GM19438 (cell line): ENCODE measurements at regions not wholly inside any gene's neighbourhood (a gene's known extent, or its start where the extent isn't known, plus 50 kb on each side); places are given as distances from the start of the nearest gene placed in this dataset.

Experiments used
- ATAC-seq: cut with Tn5 transposase; IDR thresholded peaks from one replicate; pipeline ENCODE4 v1.9.1; 2021; ENCODE audit warnings: low read depth; ENCODE audit not compliant: unreplicated experiment

DNA sequence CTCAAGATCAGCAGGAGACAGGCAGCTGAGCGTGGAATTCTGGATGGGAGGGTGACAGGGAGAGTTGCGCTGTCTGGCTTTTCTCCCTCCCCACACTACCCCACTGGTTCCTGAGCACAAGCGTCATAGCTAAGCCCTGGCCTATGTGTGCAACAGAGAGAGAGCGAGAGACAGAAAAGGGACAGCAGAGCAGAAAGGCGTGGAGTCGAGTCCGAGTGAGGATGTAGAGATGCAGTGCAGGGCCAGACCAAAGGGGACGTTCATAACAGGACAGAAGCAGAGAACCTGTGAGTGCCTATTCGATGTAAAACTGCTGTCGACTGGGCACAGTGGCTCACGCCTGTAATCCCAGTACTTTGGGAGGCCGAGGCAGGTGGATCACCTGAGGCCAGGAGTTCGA lies 94.0 kb upstream of the TMEM45B start:
- no peak for ATAC-seq

DNA sequence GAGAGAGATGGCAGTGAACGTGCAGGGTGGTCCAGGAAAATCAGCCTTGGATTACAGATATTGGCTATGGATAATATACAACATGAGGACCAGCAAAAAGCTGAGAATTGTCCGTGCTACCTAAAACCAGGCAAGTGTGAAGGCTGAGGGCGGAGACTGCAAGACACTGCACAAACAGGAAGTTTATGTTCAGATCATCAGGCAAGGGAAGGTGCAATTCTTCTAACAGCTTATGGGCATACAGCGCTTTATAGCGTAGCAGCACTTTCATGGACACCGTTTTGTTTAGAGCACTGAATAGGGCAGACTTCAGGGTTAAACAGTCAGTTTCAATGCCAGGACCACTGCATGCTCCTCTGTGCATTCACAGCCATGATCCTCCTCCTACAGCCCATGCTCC lies 93.1 kb upstream of the TMEM45B start:
- no peak for ATAC-seq

DNA sequence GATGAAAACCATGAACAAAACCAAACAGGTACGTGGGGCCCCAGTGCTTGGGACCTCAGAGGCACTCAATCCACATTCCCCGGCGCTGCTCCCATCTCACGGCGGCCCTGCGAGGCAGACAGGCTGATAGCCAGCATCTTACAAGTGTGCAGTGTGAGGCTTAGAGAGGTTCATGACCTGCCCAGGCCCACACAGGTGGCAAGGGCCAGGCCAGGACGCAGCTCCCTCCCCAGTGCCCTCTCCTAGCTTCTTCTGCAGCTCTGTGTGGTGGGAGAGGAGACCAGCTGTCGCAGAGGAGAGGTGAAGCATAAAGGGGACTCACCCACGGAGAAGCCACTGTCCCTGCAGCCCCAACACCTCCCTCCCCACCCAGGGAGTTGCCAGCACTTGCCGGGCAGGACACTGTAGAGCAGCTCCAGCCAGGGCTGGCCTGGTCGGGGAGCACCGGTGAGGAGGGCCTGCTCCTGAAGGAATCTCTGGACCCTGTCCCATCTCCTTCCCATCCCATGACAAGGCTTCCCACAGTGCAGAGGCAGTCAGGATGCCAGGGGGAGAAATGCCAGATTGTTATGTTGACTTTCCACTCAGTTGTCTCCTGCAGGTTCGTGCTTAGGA lies 92.4 kb upstream of the TMEM45B start:
- no peak for ATAC-seq

GRCh38 chr11:129723761-129724162 lies 91.9 kb upstream of the TMEM45B start:
- ATAC-seq = no peak

- ATAC-seq = no peak
Measured at GRCh38 chr11:129724866-129725265, 90.8 kb upstream of the TMEM45B start.

DNA sequence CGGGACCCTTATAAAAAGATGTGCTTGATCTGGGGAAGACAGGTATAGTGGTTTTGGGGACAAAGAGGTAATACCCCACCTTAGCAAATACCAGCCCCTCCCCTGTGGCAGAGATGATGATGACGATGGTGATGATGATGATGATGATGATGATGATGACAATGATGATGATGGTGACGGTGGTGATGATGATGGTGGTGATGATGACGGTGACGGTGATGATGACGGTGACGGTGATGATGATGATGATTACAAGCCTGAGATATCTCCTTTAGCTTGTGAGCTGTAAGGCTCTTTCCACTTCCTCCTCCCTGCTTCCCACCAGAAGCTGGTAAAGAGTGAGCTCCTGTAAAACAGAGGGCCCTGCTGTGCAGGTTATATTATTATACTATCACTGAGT lies 89.5 kb upstream of the TMEM45B start:
- ATAC-seq = no peak

- ATAC-seq = no peak
Measured at GRCh38 chr11:129728581-129728980, 87.1 kb upstream of the TMEM45B start.

- no peak for ATAC-seq
Measured at GRCh38 chr11:129729216-129729615, 86.4 kb upstream of the TMEM45B start.

- ATAC-seq = no peak
Measured at GRCh38 chr11:129729823-129730222, 85.8 kb upstream of the TMEM45B start.

DNA sequence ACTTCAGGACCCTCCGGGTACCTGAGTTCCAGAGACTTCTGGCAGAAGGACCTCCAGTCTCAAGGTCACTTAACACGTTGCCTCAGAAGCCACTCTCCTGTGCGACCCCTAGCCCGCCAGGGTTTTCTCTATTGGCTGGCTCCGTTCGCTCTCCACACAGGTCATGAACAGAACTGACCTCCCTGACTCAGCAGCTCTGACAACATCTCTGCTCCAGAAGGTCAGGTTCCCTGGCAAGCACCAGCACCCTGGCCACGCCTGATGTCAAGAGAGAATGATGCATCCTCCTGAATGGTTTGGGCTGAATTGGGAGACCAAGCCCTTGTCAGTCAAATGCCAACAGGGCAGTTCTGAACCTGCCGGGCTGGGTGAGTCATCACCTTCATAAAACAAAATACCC lies 84.3 kb upstream of the TMEM45B start:
- ATAC-seq = no peak

GRCh38 chr11:129732941-129733340 lies 82.7 kb upstream of the TMEM45B start:
- ATAC-seq = no peak

DNA sequence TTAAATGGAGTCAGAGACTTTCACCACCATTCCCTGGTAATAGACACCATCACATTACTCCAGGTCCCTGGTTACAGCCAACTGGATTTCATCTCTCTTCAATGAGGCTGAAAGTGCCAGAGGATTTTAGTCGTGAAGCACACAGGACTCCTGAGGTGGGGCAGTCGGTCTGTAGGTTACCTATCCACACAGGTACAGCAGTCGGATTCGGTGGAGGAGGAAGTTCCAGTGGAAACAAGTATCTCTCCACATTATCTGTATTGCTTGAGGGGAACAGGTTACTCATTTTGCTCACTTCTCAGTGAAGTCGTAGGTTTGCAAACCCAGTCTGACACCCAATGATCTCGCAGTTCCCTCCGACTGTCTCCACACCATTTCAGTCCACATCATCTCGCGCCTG lies 82.3 kb upstream of the TMEM45B start:
- ATAC-seq = no peak

GRCh38 chr11:129733981-129734380 lies 81.7 kb upstream of the TMEM45B start:
- ATAC-seq = no peak

- ATAC-seq = no peak
Measured at GRCh38 chr11:129734654-129735053, 81.0 kb upstream of the TMEM45B start.

DNA sequence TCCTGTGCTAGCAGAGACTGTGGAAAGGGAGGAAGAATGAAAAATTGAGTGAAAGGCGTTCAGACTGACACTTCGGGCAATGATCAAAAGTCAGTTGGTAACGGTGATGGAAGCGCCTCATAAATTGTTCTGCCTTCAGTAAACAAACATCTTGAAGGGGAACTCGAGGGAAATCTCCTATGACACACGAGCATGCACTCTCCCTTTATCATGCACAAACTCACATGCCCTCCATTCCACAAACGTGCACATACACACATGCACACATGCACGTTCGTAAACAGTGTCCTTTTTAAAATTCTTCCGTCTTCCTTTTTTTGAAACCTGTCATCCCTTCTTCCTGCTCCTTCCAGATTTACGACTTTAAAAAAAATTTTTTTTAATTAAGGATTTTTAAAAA lies 77.8 kb upstream of the TMEM45B start:
- no peak for ATAC-seq

- no peak for ATAC-seq
Measured at GRCh38 chr11:129738242-129738641, 77.4 kb upstream of the TMEM45B start.

DNA sequence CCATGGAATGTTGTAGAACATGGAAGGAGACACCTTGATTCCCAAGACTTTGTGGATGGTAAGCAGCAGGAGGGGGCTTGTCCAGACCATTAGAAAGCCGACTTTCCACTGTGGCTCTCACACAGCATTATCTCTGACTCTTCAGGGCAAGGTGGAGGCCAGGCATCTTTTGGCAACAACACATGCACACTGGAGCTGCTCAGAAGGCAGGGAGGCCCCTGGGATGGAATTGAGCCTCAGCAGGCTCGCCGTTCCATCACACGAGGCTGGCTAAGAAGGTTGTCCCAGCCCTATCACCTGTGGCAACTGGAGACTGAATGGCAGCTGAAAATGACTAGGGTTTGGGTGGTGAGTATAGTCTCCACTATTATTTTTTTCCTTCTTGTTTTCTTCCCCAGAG lies 76.3 kb upstream of the TMEM45B start:
- no peak for ATAC-seq

GRCh38 chr11:129740125-129740719 lies 75.4 kb upstream of the TMEM45B start:
- ATAC-seq = no peak

GRCh38 chr11:129743112-129743815 lies 72.4 kb upstream of the TMEM45B start:
- no peak for ATAC-seq

DNA sequence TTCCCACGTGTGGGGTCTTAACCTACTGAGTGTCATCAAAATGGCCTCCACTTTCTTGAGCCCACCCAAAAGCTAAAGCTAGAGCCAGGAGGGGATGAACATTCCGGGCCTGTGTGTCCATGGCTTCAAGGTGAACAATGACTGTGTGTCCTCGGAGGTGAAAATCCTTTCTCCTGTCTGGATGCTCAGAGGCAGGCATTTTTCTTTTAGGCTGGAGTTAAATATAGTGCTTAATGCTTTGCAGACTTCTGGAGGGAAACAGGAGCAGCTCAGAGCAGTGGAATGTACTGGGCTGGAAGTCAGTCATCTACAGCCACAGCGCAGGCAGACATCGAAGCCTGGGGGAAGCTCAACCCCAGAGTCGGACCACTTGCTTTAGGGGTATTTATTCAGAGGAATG lies 68.6 kb upstream of the TMEM45B start:
- ATAC-seq = no peak

GRCh38 chr11:129749141-129749540 lies 66.5 kb upstream of the TMEM45B start:
- no peak for ATAC-seq
